Left ventricle myocardium inferior (tissue), 1 donor: ENCODE measurements at regions not wholly inside any gene's neighbourhood (a gene's known extent, or its start where the extent isn't known, plus 50 kb on each side); places are given as distances from the start of the nearest gene placed in this dataset.

Source experiments
- DNase-seq: peaks from one replicate; pipeline ENCODE4 v3.0.0-alpha.2; 2020
- H3K27ac ChIP-seq: fragments of 200-600 bp; replicated peaks from 2 replicates; pipeline ENCODE4 v1.8.0; 2021
- H3K27me3 ChIP-seq: fragments of 200-600 bp; 2 replicates; pipeline ENCODE4 v1.8.0; 2021; ENCODE audit warnings: low read depth
- H3K36me3 ChIP-seq: fragments of 200-600 bp; 2 replicates; pipeline ENCODE4 v1.8.0; 2021
- H3K4me1 ChIP-seq: fragments of 200-600 bp; 2 replicates; pipeline ENCODE4 v1.8.0; 2021
- H3K4me3 ChIP-seq: fragments of 200-600 bp; 2 replicates; pipeline ENCODE4 v1.8.0; 2021; ENCODE audit warnings: mild to moderate bottlenecking, moderate library complexity
- H3K9me3 ChIP-seq: fragments of 200-600 bp; replicated peaks from 2 replicates; pipeline ENCODE4 v1.8.0; 2021
- CTCF ChIP-seq: fragments of 200-600 bp; IDR thresholded peaks from 2 replicates; pipeline ENCODE4 v1.8.0; 2021; ENCODE audit warnings: antibody characterized with exemption, mild to moderate bottlenecking, borderline replicate concordance
- intact Hi-C: fragments of 100-400 bp; cut with micrococcal nuclease; formaldehyde crosslinking; loops from one replicate; pipeline ENCODE4 v1.11.0; 2022
- donor health status: DM: no; HTN: yes; CAD: no; lungs with severe emphysema.

GRCh38 chr5:32850817-32851496 lies 139.8 kb downstream of the NPR3 start:
- Histone ChIP-seq H3K36me3 (no peaks in the 10 kb centered on the region), H3K27me3 (no peaks in the 10 kb centered on the region), H3K27ac (no peak overlapping the region), H3K4me1 (peaks cover 8% of the 10 kb centered on the region), H3K9me3 (peaks cover 3% of the 10 kb centered on the region), H3K4me3 (no peak overlapping the region)
- intact Hi-C loops: no loop called here
- TF ChIP-seq CTCF: no peak
- no peak for DNase-seq

GRCh38 chr5:32851559-32852173 lies 140.5 kb downstream of the NPR3 start:
- no peak for DNase-seq
- Histone ChIP-seq H3K4me1 (peaks cover 8% of the 10 kb centered on the region), H3K4me3 (no peak overlapping the region), H3K27ac (no peak overlapping the region), H3K27me3 (no peaks in the 10 kb centered on the region), H3K9me3 (peaks cover 5% of the 10 kb centered on the region), H3K36me3 (no peaks in the 10 kb centered on the region)
- no peak for TF ChIP-seq CTCF
- intact Hi-C loops: no loop called here

- peaks cover 8% of the 10 kb centered on the region for H3K4me1 ChIP-seq
- no peak overlapping the region for H3K4me3 ChIP-seq
- intact Hi-C loops: no loop called here
- H3K27me3 ChIP-seq: no peaks in the 10 kb centered on the region
- no peak overlapping the region for H3K27ac ChIP-seq
- H3K9me3 ChIP-seq: peaks cover 13% of the 10 kb centered on the region
- no peaks in the 10 kb centered on the region for H3K36me3 ChIP-seq
- peak; percentile 62 for TF ChIP-seq CTCF
- peak; percentile 28 for DNase-seq
Observed at GRCh38 chr5:32852535-32852934, 141.4 kb downstream of the NPR3 start.

GRCh38 chr5:32852976-32853375 lies 141.9 kb downstream of the NPR3 start:
- no peaks in the 10 kb centered on the region for H3K36me3 ChIP-seq
- H3K9me3 ChIP-seq: peaks cover 18% of the 10 kb centered on the region
- no peak overlapping the region for H3K27ac ChIP-seq
- TF ChIP-seq CTCF: no peak
- intact Hi-C loops: no loop called here
- H3K4me3 ChIP-seq: no peak overlapping the region
- H3K27me3 ChIP-seq: no peaks in the 10 kb centered on the region
- H3K4me1 ChIP-seq: peaks cover 8% of the 10 kb centered on the region
- DNase-seq: no peak

- Histone ChIP-seq H3K9me3 (peaks cover 33% of the 10 kb centered on the region), H3K36me3 (no peaks in the 10 kb centered on the region), H3K4me3 (no peak overlapping the region), H3K27ac (no peak overlapping the region), H3K4me1 (peaks cover 8% of the 10 kb centered on the region), H3K27me3 (no peaks in the 10 kb centered on the region)
- DNase-seq: no peak
- intact Hi-C loops: no loop called here
- TF ChIP-seq CTCF: no peak
Observed at GRCh38 chr5:32854473-32854872, 143.4 kb downstream of the NPR3 start.
